GM12878 (cell line): ENCODE measurements at regions not wholly inside any gene's neighbourhood (a gene's known extent, or its start where the extent isn't known, plus 50 kb on each side); places are given as distances from the start of the nearest gene placed in this dataset.
A peak's percentile ranks its signal among the peaks of the same experiment; 100 is the strongest.

Experiments used
- BCL11A ChIP-seq: IDR thresholded peaks from 2 replicates; pipeline ENCODE4 v1.6.1; 2011; ENCODE audit warnings: low read depth, low read length
- CHD1 ChIP-seq: IDR thresholded peaks from 2 replicates; pipeline ENCODE4 v1.6.1; 2012; ENCODE audit warnings: low read depth, low read length, improper control_type of control experiment
- EGR1 ChIP-seq, 2 experiments: IDR thresholded peaks; 1 replicate in 1 of 2; 2 replicates in 1 of 2; pipeline ENCODE4 v1.6.1; 2011 to 2012; ENCODE audit warnings: low read depth in 2 of 2, low read length in 2 of 2, borderline replicate concordance in 1 of 2, mild to moderate bottlenecking in 1 of 2, moderate library complexity in 1 of 2
- HDAC2 ChIP-seq: fragments of 200-600 bp; sonication (generic); IDR thresholded peaks from 2 replicates; pipeline ENCODE4 v1.6.1; 2017
- IKZF1 ChIP-seq: fragments of 450-650 bp; conservative IDR thresholded peaks from 2 replicates; pipeline ENCODE4 v1.6.1; 2017; ENCODE audit warnings: antibody characterized with exemption, mild to moderate bottlenecking
- IKZF2 ChIP-seq, 2 experiments: fragments of 450-650 bp; IDR thresholded peaks; 2 replicates each; pipeline ENCODE4 v1.6.1; 2017; ENCODE audit warnings: mild to moderate bottlenecking in 2 of 2, moderate library complexity in 2 of 2
- POLR2AphosphoS5 ChIP-seq: IDR thresholded peaks from 2 replicates; pipeline ENCODE4 v1.6.1; 2011; ENCODE audit warnings: mild to moderate bottlenecking, low read length, inconsistent platforms
- RAD21 ChIP-seq: IDR thresholded peaks from 2 replicates; pipeline ENCODE4 v1.6.1; 2011; ENCODE audit warnings: mild to moderate bottlenecking, low read depth, low read length, moderate library complexity; ENCODE audit not compliant: insufficient read depth
- RB1 ChIP-seq: fragments of 450-650 bp; formaldehyde crosslinking; IDR thresholded peaks from 2 replicates; pipeline ENCODE4 v1.6.1; 2017; ENCODE audit warnings: mild to moderate bottlenecking, borderline replicate concordance
- RUNX3 ChIP-seq: IDR thresholded peaks from 2 replicates; pipeline ENCODE4 v1.6.1; 2012; ENCODE audit warnings: low read length, inconsistent platforms
- SIN3A ChIP-seq: IDR thresholded peaks from 2 replicates; pipeline ENCODE4 v1.6.1; 2012; ENCODE audit warnings: low read depth, low read length, improper control_type of control experiment
- SUPT20H ChIP-seq: IDR thresholded peaks from 2 replicates; pipeline ENCODE4 v1.6.1; 2011; ENCODE audit warnings: low read depth, mild to moderate bottlenecking, low read length, moderate library complexity, borderline replicate concordance; ENCODE audit not compliant: control insufficient read depth
- SUZ12 ChIP-seq: fragments of 200-600 bp; sonication (generic); IDR thresholded peaks from one replicate; pipeline ENCODE4 v1.6.1; 2018; ENCODE audit warnings: antibody characterized with exemption, mild to moderate bottlenecking; ENCODE audit not compliant: unreplicated experiment
- TF ChIP-seq, protein P1 (sequence below): fragments of 450-650 bp; IDR thresholded peaks from 2 replicates; pipeline ENCODE4 v1.6.1; 2017; ENCODE audit warnings: borderline replicate concordance
- TF ChIP-seq, protein P2 (sequence below): fragments of 450-650 bp; IDR thresholded peaks from 2 replicates; pipeline ENCODE4 v1.6.1; 2017; ENCODE audit warnings: antibody characterized with exemption, mild to moderate bottlenecking, moderate library complexity
- TF ChIP-seq, protein P3 (sequence below): IDR thresholded peaks from 2 replicates; pipeline ENCODE4 v1.6.1; 2011; ENCODE audit warnings: borderline replicate concordance, low read depth, mild to moderate bottlenecking, moderate library complexity, mixed read lengths, low read length; ENCODE audit not compliant: insufficient read depth; ENCODE audit errors: extremely low read length

DNA sequence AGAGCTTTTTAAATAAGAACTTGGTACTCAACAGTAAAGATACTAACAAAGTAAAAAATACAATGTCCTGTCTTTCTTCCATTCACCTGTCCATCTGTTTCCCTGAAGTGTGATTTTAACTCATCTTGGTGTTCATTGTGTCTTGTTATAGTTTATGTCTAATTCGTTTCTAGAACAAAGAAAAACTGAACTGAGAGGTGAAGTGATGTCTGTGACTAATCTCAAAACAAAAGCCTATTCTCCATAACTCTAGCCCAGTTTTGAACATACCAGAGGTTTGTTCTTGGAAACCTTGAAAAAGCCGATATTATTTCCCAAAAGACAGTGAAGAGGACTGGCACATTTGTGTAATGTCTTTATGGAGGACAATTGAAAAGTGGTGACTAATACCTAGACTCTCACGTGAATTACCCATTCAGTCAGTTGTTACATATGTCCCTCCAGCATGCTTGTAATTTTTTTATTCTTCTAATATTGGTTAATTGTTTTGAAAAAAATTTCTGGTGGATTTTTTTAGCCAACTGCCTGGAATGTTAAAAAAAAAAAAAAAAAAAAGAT lies 725.8 kb downstream of the SATB2 start (continued):
- TF ChIP-seq POLR2AphosphoS5 = no peak
- no peak for TF ChIP-seq BCL11A
- TF ChIP-seq RB1 = no peak
- TF ChIP-seq CHD1 = no peak
- peak in 1 of 2 experiments; percentile 52; a peak in 2 of 4 replicates for TF ChIP-seq IKZF2 (IDR thresholded peaks at IDR 0.05)
- no peak for TF ChIP-seq HDAC2
- TF ChIP-seq SUPT20H = no peak
- TF ChIP-seq RAD21 = no peak
- TF ChIP-seq, protein P1, sequence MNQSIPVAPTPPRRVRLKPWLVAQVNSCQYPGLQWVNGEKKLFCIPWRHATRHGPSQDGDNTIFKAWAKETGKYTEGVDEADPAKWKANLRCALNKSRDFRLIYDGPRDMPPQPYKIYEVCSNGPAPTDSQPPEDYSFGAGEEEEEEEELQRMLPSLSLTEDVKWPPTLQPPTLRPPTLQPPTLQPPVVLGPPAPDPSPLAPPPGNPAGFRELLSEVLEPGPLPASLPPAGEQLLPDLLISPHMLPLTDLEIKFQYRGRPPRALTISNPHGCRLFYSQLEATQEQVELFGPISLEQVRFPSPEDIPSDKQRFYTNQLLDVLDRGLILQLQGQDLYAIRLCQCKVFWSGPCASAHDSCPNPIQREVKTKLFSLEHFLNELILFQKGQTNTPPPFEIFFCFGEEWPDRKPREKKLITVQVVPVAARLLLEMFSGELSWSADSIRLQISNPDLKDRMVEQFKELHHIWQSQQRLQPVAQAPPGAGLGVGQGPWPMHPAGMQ = no peak
- TF ChIP-seq SUZ12 = no peak
- no peak for TF ChIP-seq SIN3A
- TF ChIP-seq, protein P2, sequence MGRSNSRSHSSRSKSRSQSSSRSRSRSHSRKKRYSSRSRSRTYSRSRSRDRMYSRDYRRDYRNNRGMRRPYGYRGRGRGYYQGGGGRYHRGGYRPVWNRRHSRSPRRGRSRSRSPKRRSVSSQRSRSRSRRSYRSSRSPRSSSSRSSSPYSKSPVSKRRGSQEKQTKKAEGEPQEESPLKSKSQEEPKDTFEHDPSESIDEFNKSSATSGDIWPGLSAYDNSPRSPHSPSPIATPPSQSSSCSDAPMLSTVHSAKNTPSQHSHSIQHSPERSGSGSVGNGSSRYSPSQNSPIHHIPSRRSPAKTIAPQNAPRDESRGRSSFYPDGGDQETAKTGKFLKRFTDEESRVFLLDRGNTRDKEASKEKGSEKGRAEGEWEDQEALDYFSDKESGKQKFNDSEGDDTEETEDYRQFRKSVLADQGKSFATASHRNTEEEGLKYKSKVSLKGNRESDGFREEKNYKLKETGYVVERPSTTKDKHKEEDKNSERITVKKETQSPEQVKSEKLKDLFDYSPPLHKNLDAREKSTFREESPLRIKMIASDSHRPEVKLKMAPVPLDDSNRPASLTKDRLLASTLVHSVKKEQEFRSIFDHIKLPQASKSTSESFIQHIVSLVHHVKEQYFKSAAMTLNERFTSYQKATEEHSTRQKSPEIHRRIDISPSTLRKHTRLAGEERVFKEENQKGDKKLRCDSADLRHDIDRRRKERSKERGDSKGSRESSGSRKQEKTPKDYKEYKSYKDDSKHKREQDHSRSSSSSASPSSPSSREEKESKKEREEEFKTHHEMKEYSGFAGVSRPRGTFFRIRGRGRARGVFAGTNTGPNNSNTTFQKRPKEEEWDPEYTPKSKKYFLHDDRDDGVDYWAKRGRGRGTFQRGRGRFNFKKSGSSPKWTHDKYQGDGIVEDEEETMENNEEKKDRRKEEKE = no peak
- TF ChIP-seq EGR1 (IDR thresholded peaks at IDR 0.05; ENCODE audit: borderline replicate concordance in 1 of 2, low read depth in 2 of 2, low read length in 2 of 2) = no peak
- TF ChIP-seq, protein P3, sequence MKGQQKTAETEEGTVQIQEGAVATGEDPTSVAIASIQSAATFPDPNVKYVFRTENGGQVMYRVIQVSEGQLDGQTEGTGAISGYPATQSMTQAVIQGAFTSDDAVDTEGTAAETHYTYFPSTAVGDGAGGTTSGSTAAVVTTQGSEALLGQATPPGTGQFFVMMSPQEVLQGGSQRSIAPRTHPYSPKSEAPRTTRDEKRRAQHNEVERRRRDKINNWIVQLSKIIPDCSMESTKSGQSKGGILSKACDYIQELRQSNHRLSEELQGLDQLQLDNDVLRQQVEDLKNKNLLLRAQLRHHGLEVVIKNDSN = no peak
- TF ChIP-seq IKZF1 = peak; percentile 27; the same call in 1 of the 2 replicates
- no peak for TF ChIP-seq RUNX3
- TF ChIP-seq, all 136 proteins: peak for 6
